ENCODE measurements at regions not wholly inside any gene's neighbourhood (a gene's known extent, or its start where the extent isn't known, plus 50 kb on each side); places are given as distances from the start of the nearest gene placed in this dataset.

DNA sequence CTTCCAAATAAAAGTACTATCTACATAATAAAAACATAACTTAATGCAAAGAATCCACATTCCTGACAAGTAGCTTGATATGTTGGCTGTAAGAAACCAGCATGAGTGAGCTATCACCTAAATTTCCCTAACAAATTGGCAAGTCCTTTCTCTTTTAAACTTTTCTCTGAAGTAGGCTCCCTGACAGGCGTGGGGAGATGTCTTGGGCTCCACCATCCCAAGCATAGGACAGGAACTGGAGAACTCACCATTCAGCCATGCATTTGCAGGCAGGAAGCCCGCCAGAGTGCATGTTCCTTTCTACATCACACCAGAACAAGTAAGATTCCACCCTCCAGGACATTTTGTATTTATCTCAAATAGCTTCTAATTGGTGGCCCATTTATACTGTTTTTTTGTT is 921.9 kb upstream of the CELF4 start:
- DNase-seq (ENCODE audit: low spot score), result no peak
- TF ChIP-seq JUND (IDR thresholded peaks at IDR 0.05) (no peak), HNF4G (IDR thresholded peaks at IDR 0.05) (no peak), NR2F2 (IDR thresholded peaks at IDR 0.05) (no peak), RXRA (IDR thresholded peaks at IDR 0.05) (no peak), EGR1 (IDR thresholded peaks at IDR 0.05; ENCODE audit: low read depth in 2 of 2) (no peak), FOXA1 (IDR thresholded peaks at IDR 0.05) (no peak), SP1 (IDR thresholded peaks at IDR 0.05) (no peak), GABPA (IDR thresholded peaks at IDR 0.05 in 1 of 2, conservative IDR thresholded peaks at IDR 0.05 in 1 of 2) (no peak), HNF4A (conservative IDR thresholded peaks at IDR 0.05) (no peak), TAF1 (conservative IDR thresholded peaks at IDR 0.05) (no peak)
- TF ChIP-seq, protein P1, sequence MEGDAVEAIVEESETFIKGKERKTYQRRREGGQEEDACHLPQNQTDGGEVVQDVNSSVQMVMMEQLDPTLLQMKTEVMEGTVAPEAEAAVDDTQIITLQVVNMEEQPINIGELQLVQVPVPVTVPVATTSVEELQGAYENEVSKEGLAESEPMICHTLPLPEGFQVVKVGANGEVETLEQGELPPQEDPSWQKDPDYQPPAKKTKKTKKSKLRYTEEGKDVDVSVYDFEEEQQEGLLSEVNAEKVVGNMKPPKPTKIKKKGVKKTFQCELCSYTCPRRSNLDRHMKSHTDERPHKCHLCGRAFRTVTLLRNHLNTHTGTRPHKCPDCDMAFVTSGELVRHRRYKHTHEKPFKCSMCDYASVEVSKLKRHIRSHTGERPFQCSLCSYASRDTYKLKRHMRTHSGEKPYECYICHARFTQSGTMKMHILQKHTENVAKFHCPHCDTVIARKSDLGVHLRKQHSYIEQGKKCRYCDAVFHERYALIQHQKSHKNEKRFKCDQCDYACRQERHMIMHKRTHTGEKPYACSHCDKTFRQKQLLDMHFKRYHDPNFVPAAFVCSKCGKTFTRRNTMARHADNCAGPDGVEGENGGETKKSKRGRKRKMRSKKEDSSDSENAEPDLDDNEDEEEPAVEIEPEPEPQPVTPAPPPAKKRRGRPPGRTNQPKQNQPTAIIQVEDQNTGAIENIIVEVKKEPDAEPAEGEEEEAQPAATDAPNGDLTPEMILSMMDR (IDR thresholded peaks at IDR 0.05; ENCODE audit: low read depth, low read length, missing input control), result no peak
- TF ChIP-seq, protein P2, sequence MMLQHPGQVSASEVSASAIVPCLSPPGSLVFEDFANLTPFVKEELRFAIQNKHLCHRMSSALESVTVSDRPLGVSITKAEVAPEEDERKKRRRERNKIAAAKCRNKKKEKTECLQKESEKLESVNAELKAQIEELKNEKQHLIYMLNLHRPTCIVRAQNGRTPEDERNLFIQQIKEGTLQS (IDR thresholded peaks at IDR 0.05), result no peak
- TF ChIP-seq, protein P3, sequence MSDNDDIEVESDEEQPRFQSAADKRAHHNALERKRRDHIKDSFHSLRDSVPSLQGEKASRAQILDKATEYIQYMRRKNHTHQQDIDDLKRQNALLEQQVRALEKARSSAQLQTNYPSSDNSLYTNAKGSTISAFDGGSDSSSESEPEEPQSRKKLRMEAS (IDR thresholded peaks at IDR 0.05), result no peak
- TF ChIP-seq, protein P4, sequence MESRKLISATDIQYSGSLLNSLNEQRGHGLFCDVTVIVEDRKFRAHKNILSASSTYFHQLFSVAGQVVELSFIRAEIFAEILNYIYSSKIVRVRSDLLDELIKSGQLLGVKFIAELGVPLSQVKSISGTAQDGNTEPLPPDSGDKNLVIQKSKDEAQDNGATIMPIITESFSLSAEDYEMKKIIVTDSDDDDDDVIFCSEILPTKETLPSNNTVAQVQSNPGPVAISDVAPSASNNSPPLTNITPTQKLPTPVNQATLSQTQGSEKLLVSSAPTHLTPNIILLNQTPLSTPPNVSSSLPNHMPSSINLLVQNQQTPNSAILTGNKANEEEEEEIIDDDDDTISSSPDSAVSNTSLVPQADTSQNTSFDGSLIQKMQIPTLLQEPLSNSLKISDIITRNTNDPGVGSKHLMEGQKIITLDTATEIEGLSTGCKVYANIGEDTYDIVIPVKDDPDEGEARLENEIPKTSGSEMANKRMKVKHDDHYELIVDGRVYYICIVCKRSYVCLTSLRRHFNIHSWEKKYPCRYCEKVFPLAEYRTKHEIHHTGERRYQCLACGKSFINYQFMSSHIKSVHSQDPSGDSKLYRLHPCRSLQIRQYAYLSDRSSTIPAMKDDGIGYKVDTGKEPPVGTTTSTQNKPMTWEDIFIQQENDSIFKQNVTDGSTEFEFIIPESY (IDR thresholded peaks at IDR 0.05), result no peak
- Histone ChIP-seq H3K27me3 (ENCODE audit: control insufficient read depth in 4 of 4, insufficient read depth in 4 of 4, low read length in 3 of 4) (peaks cover 0 to 4% (median 0%) of the 10 kb centered on the region in 4 donors), H3K27ac (ENCODE audit: low read depth in 1 of 2, low read length in 2 of 2) (no peak overlapping the region), H3K36me3 (ENCODE audit: control insufficient read depth in 4 of 4, insufficient read depth in 3 of 4, low read depth in 1 of 4, low read length in 3 of 4) (no peaks in the 10 kb centered on the region), H3K9me3 (ENCODE audit: control insufficient read depth in 4 of 4, low read length in 3 of 4) (no peaks in the 10 kb centered on the region), H3K4me1 (ENCODE audit: control insufficient read depth in 4 of 4, insufficient read depth in 4 of 4, low read length in 3 of 4) (no peaks in the 10 kb centered on the region), H3K4me3 (ENCODE audit: low read depth in 1 of 3, low read length in 3 of 3) (no peak overlapping the region), H3K9ac (ENCODE audit: low read depth in 1 of 2, low read length in 2 of 2) (no peak overlapping the region)
- 46% methylated on average over 2 of the region's 2 CpGs for WGBS

DNA sequence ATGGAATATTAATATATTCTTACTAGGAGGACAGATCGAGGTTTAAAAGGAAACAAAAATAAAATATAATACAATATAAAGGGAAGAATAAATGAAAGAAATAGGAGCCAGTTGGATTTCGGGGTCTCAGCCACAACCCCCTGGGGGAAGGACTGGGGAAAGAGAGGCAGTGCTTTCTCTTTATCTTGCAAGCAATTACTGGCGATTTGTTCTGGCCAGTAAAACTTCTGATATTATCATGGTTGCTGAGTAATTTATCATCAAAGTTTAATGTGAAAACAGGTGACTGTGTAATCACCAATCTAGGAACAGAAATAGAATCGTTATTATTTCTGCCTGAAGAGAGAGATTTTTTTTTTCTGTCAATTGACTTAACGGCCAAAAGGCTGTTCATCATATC is 917.7 kb upstream of the CELF4 start:
- WGBS, result 61% methylated on average over 5 of the region's 5 CpGs
- Histone ChIP-seq H3K9me3 (ENCODE audit: control insufficient read depth in 4 of 4, low read length in 3 of 4) (peaks cover 0 to 9% (median 3%) of the 10 kb centered on the region in 4 donors), H3K4me3 (ENCODE audit: low read depth in 1 of 3, low read length in 3 of 3) (no peak overlapping the region), H3K27me3 (ENCODE audit: control insufficient read depth in 4 of 4, insufficient read depth in 4 of 4, low read length in 3 of 4) (peaks cover 0 to 4% (median 0%) of the 10 kb centered on the region in 4 donors), H3K27ac (ENCODE audit: low read depth in 1 of 2, low read length in 2 of 2) (no peak overlapping the region), H3K9ac (ENCODE audit: low read depth in 1 of 2, low read length in 2 of 2) (no peak overlapping the region), H3K4me1 (ENCODE audit: control insufficient read depth in 4 of 4, insufficient read depth in 4 of 4, low read length in 3 of 4) (no peaks in the 10 kb centered on the region), H3K36me3 (ENCODE audit: control insufficient read depth in 4 of 4, insufficient read depth in 3 of 4, low read depth in 1 of 4, low read length in 3 of 4) (no peaks in the 10 kb centered on the region)
- TF ChIP-seq GABPA (IDR thresholded peaks at IDR 0.05 in 1 of 2, conservative IDR thresholded peaks at IDR 0.05 in 1 of 2), result no peak
- no peak for TF ChIP-seq TAF1 (conservative IDR thresholded peaks at IDR 0.05)
- TF ChIP-seq SP1 (IDR thresholded peaks at IDR 0.05), result no peak
- no peak for TF ChIP-seq RAD21 (IDR thresholded peaks at IDR 0.05)
- TF ChIP-seq RXRA (IDR thresholded peaks at IDR 0.05), result no peak
- TF ChIP-seq, protein P4 (IDR thresholded peaks at IDR 0.05), result no peak
- no peak for TF ChIP-seq YY1 (IDR thresholded peaks at IDR 0.05)
- no peak for TF ChIP-seq JUND (IDR thresholded peaks at IDR 0.05)
- no peak for TF ChIP-seq NR2F2 (IDR thresholded peaks at IDR 0.05)
- TF ChIP-seq, protein P1 (IDR thresholded peaks at IDR 0.05; ENCODE audit: low read depth, low read length, missing input control), result no peak
- TF ChIP-seq HNF4A (conservative IDR thresholded peaks at IDR 0.05), result no peak
- no peak for TF ChIP-seq HNF4G (IDR thresholded peaks at IDR 0.05)
- TF ChIP-seq, protein P3 (IDR thresholded peaks at IDR 0.05), result no peak
- no peak for TF ChIP-seq FOXA1 (IDR thresholded peaks at IDR 0.05)
- no peak for TF ChIP-seq FOXA2 (IDR thresholded peaks at IDR 0.05)
- TF ChIP-seq, protein P2 (IDR thresholded peaks at IDR 0.05), result no peak
- TF ChIP-seq, protein P5, sequence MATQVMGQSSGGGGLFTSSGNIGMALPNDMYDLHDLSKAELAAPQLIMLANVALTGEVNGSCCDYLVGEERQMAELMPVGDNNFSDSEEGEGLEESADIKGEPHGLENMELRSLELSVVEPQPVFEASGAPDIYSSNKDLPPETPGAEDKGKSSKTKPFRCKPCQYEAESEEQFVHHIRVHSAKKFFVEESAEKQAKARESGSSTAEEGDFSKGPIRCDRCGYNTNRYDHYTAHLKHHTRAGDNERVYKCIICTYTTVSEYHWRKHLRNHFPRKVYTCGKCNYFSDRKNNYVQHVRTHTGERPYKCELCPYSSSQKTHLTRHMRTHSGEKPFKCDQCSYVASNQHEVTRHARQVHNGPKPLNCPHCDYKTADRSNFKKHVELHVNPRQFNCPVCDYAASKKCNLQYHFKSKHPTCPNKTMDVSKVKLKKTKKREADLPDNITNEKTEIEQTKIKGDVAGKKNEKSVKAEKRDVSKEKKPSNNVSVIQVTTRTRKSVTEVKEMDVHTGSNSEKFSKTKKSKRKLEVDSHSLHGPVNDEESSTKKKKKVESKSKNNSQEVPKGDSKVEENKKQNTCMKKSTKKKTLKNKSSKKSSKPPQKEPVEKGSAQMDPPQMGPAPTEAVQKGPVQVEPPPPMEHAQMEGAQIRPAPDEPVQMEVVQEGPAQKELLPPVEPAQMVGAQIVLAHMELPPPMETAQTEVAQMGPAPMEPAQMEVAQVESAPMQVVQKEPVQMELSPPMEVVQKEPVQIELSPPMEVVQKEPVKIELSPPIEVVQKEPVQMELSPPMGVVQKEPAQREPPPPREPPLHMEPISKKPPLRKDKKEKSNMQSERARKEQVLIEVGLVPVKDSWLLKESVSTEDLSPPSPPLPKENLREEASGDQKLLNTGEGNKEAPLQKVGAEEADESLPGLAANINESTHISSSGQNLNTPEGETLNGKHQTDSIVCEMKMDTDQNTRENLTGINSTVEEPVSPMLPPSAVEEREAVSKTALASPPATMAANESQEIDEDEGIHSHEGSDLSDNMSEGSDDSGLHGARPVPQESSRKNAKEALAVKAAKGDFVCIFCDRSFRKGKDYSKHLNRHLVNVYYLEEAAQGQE (IDR thresholded peaks at IDR 0.05), result no peak
- no peak for TF ChIP-seq EGR1 (IDR thresholded peaks at IDR 0.05; ENCODE audit: low read depth in 2 of 2)
- no peak for DNase-seq (ENCODE audit: low spot score)

Data from liver (tissue), 8 donors.